HG03103 (cell line): ENCODE measurements at regions not wholly inside any gene's neighbourhood (a gene's known extent, or its start where the extent isn't known, plus 50 kb on each side); places are given as distances from the start of the nearest gene placed in this dataset.

Source experiments
- ATAC-seq: cut with Tn5 transposase; IDR thresholded peaks from one replicate; pipeline ENCODE4 v1.9.1; 2021; ENCODE audit warnings: low read depth; ENCODE audit not compliant: unreplicated experiment

DNA sequence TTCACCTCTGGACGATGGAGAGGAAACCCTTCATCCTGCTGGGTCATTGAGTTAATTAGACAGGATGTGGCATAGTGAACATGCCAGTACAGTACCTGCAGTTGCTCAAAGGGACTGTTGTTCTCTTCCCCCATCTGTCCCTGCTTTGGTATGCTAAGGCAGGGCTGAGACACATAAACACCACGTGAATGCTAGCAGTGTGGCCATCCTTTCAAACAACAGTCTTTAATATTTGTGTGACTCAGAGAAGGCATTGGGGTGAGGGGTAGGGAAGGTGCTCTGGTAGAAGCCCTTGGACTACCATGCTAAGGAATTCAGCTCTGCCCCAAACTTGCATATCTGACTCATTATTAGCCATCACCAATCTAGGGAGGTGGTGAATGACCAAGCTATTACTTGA lies 180.2 kb upstream of the ZNF618 start:
- no peak for ATAC-seq

DNA sequence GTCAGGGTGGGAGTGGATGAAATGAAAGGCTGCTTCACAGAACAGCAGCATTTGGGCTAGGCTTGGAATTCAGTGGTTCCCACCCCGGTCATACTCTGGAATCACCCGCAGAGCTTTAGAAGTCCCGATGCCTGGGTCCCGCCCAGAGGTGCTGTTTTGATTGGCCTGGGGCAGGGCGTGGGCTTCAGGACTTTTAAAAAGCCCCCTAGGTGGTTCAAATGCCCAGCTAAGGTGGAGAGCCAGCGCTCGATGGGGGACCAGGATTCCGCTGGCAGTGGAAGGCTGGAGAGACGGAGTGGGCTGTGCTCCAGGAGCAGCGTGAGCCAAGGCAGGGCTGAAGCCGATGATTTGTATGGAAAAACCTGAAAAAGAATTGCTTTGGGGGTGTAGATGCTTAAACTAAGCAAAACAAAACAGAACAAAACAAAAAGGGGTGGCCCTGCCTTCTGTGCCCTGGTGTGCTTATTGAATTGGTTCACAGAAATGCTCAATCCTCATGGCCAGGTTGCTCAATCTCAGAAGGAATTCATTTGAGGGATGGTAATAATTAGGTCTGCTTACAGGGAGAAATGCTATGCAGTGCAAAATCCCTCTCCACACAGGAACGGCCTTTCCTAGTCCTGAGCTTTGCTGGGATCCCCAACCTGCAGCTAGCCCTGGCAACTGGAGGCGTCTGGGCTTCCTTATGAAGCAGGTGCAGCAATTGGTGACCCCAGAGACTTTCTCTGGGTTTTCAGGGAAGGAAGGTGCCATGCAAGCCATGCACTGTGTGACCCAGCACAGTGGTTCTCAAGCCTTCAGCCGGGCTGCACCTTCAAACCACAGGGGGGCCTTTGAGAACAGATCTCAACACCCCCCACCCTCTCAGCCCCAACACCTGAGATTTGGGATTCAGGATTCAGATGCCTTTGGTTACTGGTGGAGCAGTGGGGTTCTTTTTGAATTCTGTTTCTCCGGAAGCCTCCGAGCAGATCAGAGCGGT lies 174.0 kb upstream of the ZNF618 start:
- ATAC-seq = no peak

DNA sequence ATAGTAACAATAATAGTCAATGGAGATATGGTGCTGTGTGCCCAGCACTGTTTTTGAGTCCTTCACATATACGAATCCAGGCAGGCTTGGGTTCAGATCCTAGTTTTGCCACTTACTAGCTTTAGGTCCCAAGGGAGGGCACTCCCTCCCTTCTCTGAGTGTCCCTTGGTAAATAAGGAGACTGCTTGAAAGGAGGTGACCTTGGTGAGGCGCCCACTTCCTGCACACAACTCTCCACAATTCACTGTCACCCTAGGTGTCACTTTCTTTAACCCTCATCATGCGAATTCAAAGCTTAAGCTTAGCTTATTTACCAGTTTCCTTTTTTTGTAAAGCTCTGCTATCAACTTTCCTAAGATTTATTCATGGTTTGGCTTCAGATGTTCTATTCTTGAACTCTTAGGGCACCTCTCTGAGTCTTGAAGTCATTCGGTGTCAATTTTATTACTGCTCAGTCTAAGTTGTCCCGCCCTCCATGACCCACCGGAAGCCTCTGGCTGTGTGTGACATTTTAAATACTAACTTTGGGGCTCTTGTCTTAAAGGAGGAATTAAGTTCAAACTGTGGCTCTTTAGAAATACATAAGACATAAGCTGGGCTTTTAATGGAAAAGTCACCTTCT lies 170.7 kb upstream of the ZNF618 start:
- no peak for ATAC-seq

DNA sequence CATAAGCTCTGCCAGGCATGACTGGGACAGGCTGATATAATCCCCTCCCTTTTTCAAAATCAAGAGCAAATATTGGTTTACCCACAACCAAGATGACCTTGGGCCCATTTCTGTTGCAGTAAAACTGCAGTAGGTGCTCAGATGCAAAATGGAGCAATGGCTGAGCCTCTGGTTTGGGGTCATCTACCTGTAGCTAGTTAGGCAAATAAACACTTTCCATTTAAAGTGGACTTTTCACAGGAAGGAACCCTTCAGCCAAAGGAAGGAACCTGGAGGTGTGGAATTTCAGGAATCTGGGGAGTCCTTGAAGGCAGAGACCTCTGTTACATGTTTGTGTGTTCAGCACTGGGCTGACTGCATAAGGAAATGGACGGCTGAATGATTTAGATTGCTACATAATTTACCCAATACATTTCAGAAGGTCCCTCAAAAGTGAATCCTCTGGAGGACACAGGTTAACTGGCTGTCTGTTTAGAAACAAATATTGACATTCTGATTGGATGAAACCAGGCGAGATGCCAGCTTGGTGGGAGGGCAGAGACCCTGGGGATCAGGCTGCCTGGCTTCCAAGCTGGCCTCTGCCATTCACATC lies 170.1 kb upstream of the ZNF618 start:
- ATAC-seq = no peak

DNA sequence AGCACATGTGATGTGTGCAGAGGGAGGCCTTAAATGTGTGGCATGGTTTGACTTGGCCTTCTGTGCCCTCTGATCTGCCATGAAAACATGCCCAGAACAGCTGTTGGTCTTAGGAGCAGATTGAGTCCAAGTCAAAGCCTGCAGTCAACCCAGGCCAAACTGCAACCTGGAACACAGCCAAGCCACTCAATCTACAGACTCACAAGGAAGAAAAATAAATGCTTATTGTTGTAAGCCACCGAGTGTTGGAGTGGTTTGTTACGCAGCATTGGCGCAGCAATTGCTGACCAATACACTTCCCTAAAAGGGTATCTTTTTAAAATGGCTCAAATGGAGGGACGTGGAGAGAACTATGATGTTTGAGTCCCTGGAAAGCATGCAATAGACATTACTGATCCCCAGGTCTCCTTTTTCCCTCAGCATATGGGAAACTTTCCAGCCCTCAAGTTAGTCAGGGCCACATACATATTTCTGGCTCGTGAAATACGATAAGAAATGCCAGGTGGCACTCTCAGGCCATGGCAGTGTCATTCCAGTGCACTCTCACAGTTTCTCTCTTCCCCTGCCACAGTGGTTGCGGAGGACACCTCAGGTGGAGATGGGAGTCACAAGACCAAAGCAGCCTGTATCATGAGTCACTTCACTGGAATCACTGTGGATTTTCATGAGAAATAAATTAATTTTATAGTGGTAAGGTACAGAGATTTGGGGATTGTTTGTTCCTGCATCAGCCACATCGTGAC lies 168.0 kb upstream of the ZNF618 start:
- no peak for ATAC-seq

DNA sequence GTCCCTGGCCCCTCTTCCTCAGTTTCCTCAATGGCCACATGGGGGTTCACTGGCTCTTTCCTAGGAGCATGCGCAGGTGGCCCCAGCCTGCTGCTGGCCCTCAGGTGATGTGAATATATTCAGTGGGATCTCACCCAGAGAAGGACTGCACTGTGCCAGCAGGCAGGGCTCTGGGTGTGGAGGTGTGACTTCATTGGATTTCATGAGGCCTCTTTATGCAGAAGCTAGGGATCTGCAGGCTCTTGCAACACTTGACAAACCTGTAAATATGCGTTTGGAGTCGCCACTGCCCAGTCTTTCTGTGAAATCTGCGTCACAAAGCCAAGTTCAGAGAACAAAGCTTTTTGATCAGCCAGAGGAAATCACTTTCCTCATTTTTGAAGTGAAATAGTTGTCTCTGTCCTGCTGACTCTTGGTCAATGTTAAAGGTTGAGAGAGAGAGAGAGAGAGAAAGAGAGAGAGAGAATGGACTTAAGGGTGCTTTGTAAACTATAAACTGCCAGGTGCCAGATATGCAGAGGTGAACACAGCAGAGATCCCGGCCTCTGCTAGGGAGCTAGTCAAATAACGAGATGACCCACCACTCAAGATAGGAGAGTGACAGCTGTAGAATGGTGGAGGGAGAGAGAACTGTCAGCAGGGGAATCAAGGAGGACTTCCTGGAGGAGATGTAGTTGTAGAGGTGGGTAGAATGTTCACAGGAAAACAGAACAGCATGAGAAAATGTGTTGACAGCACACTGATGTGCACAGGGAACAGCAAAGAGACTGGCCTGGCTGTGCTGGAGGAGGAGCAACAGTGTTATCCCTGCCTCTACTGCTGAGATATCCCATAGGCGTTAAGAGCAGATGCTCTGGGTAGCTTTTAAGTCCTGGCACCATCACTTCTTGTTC lies 167.0 kb upstream of the ZNF618 start:
- no peak for ATAC-seq

DNA sequence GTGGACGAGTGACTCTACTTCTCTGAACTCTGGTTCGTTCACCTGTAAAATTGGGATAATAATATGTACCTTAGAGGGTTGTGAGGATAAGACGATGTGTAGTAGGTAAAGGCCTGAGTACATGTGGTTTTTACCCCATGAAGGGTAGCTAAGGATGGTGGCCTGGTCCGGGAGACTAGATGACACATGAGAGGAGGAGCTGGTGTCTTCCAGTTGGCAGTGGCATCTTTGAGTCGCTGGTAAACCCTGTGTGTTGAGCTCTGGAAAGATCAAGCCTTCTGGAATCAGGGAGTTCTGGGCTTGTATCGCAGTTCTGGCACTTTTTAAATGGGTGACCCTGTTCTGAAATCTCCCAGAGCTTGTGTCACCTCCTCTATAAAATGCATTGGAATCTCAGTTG lies 166.4 kb upstream of the ZNF618 start:
- ATAC-seq = no peak

DNA sequence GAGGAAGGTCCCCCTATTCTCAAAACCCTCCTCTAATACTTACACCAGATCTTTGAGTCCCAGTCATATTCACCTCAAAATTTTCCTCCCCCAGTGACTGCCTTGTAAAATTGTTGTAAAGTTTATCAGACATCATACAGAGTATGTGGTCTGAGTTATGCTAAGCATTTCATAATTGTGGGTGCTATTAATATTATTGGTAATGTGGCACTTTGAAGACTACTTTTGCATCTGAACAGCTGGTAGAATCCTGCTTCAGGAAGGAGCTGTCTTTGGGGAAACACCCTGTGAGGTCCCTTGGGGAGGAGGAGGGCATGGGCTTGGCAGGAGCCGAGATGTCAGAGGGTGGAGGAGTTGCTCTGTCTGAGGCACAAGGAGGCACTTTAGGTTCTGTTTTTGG lies 164.9 kb upstream of the ZNF618 start:
- no peak for ATAC-seq

DNA sequence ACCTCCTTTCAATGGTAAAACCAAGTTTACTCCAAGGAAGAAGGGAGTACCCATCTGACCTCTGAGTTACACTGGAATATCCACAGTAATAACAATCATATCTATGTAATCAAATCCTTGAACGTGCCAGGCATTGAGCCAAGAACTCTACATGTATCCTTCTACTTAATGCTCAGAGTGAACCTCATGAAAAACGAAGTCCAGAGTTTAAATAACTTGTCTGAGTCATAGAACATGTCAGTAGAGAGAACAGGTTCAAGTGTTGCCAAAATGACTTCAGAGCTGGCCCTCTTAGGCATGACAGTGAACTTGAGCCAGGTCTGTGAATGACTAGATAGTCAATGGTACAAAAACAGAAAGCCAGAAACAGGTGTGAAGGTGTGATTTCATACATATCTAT lies 164.1 kb upstream of the ZNF618 start:
- ATAC-seq = no peak

DNA sequence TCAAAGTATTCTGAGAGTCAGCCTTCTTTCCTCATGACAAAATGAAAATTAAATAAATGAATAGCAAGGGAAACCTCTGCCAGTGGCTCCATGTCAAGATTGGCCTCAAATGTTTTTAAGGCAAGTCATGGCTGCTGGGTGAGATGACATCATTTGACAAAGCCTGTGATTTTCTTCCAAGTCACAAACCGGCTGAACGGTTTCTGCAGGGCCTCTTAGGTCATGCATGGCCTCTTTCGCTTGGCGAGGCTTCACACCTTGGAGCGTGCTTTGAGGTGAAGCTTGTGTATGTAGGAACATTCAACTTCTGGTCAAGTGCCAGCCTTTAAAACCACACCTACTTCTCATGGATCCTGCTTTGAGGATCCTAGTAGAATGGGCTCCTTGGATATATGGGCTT lies 161.0 kb upstream of the ZNF618 start:
- ATAC-seq = no peak

DNA sequence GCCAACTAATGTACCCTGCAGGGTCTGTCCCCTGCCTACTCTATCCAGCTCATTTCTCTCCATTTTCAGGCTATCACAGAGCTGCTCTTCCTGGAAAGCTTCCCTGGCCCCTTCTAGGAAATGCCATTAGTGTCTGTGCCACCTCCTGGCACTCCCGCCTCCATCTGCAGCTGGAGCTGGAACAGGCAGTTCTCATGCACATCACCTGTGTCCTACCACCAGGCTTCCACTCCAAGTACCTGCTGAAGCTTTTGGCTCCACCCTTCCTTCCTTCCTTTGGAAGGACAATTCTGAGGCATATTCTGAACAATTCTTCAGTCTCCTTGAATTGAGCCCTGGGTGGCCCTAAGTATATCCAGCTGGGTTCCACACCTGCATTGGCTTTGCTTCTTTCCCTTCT lies 156.2 kb upstream of the ZNF618 start:
- no peak for ATAC-seq

DNA sequence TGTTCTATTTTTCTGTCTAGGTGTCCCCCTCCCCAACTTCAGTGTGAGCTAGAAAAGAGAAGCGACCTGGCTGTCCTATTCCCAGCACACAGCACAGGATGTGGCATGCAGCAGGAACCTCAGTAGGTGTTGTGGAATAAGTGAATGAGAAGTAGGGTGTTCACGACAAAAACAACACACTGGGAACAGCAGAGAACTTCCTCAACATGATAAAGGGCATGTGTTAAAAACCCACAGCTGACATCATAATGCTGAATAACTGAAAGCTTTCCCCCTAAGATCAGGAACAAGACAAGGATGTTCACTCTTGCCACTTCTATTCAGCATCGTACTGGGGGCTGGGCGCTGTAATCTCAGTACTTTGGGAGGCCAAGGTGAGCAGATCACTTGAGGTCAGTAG lies 155.6 kb upstream of the ZNF618 start:
- ATAC-seq = no peak

DNA sequence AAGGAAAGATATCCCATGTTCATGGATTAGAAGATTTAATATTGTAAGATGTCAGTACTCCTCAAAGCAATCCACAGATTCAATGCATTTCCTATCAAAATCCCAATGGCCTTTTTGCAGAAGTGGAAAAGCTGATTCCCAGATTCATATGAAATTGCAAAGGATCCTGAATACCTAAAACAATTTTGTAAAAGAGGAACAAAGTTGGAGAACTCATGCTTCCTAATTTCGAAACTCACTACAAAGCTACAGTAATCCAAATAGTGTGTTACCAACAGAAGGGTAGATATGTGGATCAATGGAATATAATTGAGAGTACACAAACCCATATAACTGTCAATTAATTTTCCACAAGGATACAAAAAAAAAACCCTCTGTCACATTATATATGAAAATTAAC lies 154.3 kb upstream of the ZNF618 start:
- ATAC-seq = no peak

DNA sequence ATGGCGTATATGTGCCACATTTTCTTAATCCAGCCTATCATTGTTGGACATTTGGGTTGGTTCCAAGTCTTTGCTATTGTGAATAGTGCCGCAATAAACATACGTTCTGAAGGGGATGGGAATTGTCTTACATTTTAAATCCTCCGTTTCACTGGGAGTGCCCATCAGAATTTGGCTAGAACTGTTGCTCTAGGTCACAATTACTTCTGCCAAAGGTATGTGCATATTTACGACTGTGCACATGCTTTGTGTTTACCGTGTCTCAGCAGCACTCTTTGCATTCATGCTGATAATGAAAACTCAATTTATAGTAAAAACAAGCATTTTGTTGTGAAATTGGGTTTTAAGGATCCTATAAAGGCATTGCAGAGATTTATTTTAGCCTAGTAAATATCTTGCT lies 151.9 kb upstream of the ZNF618 start:
- ATAC-seq = no peak

DNA sequence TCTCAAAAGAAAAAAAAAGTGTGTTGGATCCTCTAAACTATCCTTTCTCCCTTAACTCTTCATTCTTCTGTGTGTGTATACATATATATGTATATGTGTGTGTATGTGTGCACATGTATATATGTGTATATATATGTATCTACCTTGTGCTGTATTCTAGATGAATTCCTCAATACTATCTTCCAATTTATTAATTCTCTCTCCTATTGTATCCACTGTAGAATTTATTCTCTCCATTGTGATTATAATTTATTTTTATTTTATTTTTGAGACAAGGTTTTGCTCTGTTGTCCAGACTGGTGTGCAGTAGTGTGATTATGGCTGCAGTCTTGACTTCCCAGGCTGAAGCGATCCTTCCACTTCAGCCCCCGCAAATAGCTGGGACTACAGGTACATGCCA lies 147.1 kb upstream of the ZNF618 start:
- ATAC-seq = no peak

DNA sequence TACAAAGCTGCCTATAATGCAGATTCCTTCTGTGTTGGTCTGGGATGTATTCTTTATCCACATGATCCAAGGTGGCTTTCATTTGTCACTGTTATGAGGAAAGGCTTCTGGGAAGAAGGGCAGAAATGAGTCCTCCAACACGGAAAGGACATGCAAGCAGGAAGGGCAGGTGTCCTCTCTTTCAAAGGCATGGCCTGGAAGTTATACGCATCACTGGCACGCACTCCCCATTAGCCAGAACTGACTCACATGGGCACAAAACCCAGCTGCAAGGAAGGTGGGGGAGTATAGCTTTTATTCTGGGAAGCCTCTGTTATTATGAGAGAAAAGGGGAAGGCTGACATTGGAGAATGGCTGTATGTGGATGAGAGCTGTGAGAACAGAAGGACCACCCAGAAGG lies 141.3 kb upstream of the ZNF618 start:
- no peak for ATAC-seq

DNA sequence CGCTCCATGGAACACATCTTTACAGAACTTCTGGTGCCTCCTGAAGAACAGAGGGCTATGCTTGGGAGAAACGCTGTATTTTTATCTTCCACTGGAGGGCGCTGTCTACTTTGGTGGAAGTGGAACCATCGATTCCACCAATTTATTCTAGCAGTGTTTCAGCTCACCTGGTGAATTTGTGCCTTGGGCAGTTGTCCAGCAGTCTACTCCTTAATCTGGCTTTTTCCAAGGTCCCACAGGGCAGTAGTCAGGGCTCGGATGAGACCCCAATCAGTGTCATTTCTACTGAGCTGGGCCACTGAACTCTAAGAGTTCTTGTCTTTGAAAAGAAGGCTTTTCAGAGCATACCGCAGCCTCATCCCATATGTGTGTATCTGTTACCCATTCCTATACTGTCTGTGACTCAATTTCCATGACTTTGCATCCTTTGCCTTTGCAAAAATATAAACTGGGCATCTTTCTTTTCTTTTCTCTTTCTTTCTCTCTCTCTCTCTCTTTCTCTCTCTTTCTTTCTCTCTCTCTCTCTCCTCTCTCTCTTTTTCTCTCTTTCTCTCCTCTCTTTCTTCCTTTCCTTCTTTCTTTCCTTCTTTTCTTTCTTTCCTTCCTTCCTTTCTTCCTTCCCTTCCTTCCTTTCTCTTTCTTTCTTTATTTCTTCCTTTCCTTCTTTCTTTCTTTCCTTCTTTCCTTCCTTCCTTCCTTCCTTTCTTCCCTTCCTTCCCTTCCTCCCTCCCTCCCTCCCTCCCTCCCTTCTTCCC lies 138.4 kb upstream of the ZNF618 start:
- ATAC-seq = no peak

DNA sequence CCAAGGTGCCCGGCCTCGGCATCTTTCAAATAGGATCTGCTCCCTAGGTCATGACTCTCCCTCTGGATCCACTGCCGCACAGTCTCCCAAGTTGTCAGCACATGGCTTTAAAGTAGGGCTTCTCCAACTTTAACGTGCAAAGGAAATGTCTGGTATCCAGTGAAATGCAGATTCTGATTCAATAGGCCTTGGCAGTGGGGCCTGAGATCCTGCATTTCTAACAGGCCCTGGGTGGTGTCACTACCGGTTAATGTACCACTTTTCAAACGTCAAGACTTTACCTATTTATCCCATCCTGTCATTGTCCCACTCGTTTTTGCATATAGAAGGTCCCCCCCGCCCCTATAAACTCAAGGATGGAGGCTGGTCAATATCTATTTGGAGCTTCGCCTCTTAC lies 137.6 kb upstream of the ZNF618 start:
- ATAC-seq = no peak

DNA sequence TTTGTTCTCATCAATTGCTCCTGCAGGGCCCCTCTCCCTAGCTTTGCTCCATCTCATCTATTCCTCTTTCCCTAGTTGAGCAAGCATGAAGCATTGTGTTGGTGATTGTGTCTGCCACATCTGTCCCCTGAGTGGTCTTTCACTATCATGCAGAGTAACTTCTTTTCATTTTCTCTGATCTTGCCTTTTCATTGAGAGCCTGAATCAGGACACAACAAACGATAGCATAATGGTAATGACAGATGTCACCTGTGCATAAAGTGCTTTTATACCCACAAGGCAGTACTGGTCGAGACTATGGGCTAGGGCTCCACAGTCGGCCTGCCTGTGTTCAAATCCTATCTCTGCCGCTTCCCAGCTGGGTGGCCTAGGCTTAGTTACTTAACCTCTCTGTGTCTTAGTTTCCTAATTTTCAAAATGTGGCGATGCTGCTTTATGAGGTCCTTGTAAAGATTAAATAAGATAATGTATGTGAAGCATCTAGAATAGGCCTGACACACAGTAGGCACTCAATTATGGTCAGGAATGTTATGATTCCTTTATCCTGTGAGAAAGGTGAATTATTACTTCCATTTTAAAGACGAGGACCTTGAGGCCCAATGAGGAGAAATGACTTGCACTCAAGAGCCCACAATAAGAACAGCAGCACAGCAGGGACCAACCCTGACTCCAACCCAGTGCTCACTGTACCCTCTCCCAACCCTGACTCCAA lies 137.1 kb upstream of the ZNF618 start:
- ATAC-seq = no peak
